GM18907 (cell line): ENCODE measurements at regions not wholly inside any gene's neighbourhood (a gene's known extent, or its start where the extent isn't known, plus 50 kb on each side); places are given as distances from the start of the nearest gene placed in this dataset.

Source experiments
- ATAC-seq: cut with Tn5 transposase; IDR thresholded peaks from one replicate; pipeline ENCODE4 v1.9.1; 2021; ENCODE audit warnings: mild to moderate bottlenecking, moderate library complexity; ENCODE audit not compliant: unreplicated experiment

- ATAC-seq, result no peak
Observed at GRCh38 chr17:56737421-56738161, 96.1 kb downstream of the C17orf67 start.

- ATAC-seq, result no peak
Observed at GRCh38 chr17:56739376-56739775, 94.3 kb downstream of the C17orf67 start.

GRCh38 chr17:56739776-56740175 lies 93.9 kb downstream of the C17orf67 start:
- no peak for ATAC-seq

DNA sequence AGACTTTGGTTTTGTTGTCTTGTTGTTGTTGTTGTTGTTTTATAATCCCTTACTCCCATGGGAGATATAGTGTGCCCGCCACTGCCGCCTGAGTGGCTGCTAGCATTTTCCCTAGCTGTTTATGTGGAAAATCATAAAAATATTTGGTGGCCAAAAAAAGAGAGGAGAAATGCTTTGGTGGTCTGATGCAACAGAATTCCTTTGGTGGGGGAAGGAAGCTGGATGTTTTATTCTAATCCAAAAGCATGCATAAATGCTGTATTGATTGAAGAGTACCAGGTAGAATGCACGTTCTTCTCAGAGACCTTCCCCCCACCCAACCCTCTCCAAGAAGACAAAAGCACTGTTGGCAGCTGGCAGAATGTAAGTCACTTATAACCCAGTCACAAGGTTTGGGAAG lies 93.2 kb downstream of the C17orf67 start:
- no peak for ATAC-seq
